Stomach (tissue), 4 donors: ENCODE measurements at regions not wholly inside any gene's neighbourhood (a gene's known extent, or its start where the extent isn't known, plus 50 kb on each side); places are given as distances from the start of the nearest gene placed in this dataset.

Experiments
- EP300 ChIP-seq: sonication (generic); formaldehyde crosslinking; IDR thresholded peaks from one replicate; pipeline ENCODE4 v1.6.1; 2017; ENCODE audit warnings: antibody characterized with exemption
- POLR2AphosphoS5 ChIP-seq, 3 donors: sonication (generic); formaldehyde crosslinking; IDR thresholded peaks; one replicate each; pipeline ENCODE4 v1.6.1; 2016; ENCODE audit warnings: antibody characterized with exemption in 3 of 3
- TF ChIP-seq, protein P1 (sequence below), 7 experiments: fragments of 450-650 bp in 4 of 7; fragments of 200-600 bp in 3 of 7; sonication (generic) in 3 of 7; IDR thresholded peaks; one replicate each; pipeline ENCODE4 v1.5.1; 2016 to 2019; ENCODE audit warnings: antibody characterized with exemption in 7 of 7, control low read depth in 2 of 7, mild to moderate bottlenecking in 1 of 7

DNA sequence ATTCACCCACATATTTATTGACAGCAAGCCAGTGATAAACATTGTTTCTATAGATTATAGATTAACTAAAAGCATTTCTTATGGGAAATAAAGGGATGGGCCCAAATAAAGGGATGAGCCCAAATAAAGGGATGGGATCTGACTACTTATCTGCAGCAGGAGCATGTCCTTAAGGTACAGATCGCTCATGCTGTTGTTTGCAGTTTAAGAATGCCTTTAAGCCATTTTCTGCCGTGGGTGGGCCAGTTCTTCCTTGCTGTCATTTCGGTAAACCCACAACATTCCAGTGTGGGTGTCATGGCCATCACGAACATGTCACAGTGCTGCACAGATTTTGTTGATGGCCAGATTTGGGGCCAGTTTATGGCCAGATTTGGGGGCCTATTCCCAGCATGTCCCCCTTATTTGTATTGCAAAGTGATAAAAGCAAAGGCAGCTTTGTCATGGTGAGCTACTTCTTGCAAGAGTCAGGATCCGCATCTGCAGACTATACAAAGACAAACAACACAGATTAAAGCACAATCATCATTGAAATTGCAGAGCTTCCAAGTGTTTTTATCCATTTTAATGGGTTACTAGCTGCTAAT lies 700.7 kb downstream of the LRFN5 start:
- TF ChIP-seq, protein P1, sequence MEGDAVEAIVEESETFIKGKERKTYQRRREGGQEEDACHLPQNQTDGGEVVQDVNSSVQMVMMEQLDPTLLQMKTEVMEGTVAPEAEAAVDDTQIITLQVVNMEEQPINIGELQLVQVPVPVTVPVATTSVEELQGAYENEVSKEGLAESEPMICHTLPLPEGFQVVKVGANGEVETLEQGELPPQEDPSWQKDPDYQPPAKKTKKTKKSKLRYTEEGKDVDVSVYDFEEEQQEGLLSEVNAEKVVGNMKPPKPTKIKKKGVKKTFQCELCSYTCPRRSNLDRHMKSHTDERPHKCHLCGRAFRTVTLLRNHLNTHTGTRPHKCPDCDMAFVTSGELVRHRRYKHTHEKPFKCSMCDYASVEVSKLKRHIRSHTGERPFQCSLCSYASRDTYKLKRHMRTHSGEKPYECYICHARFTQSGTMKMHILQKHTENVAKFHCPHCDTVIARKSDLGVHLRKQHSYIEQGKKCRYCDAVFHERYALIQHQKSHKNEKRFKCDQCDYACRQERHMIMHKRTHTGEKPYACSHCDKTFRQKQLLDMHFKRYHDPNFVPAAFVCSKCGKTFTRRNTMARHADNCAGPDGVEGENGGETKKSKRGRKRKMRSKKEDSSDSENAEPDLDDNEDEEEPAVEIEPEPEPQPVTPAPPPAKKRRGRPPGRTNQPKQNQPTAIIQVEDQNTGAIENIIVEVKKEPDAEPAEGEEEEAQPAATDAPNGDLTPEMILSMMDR (IDR thresholded peaks at IDR 0.05): no peak
- TF ChIP-seq EP300 (no peak), POLR2AphosphoS5 (IDR thresholded peaks at IDR 0.05) (no peak)
